ENCODE measurements at regions not wholly inside any gene's neighbourhood (a gene's known extent, or its start where the extent isn't known, plus 50 kb on each side); places are given as distances from the start of the nearest gene placed in this dataset.

- no peak overlapping the region for H3K4me3 Mint-ChIP-seq (ENCODE audit: low read depth)
- TF ChIP-seq, protein P1, sequence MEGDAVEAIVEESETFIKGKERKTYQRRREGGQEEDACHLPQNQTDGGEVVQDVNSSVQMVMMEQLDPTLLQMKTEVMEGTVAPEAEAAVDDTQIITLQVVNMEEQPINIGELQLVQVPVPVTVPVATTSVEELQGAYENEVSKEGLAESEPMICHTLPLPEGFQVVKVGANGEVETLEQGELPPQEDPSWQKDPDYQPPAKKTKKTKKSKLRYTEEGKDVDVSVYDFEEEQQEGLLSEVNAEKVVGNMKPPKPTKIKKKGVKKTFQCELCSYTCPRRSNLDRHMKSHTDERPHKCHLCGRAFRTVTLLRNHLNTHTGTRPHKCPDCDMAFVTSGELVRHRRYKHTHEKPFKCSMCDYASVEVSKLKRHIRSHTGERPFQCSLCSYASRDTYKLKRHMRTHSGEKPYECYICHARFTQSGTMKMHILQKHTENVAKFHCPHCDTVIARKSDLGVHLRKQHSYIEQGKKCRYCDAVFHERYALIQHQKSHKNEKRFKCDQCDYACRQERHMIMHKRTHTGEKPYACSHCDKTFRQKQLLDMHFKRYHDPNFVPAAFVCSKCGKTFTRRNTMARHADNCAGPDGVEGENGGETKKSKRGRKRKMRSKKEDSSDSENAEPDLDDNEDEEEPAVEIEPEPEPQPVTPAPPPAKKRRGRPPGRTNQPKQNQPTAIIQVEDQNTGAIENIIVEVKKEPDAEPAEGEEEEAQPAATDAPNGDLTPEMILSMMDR (IDR thresholded peaks at IDR 0.05; ENCODE audit: unreplicated experiment): no peak
- H3K4me1 Mint-ChIP-seq (ENCODE audit: low read depth): no peaks in the 10 kb centered on the region
- no peaks in the 10 kb centered on the region for H3K9me3 Mint-ChIP-seq (ENCODE audit: low read depth)
- no peaks in the 10 kb centered on the region for H3K36me3 Mint-ChIP-seq (ENCODE audit: insufficient read depth)
- H3K27ac Mint-ChIP-seq: no peak overlapping the region
- peaks cover 42% of the 10 kb centered on the region for H3K27me3 Mint-ChIP-seq
- DNase-seq (ENCODE audit: low spot score, unreplicated experiment): no peak
These were observed 200.8 kb downstream of the TFCP2L1 start for GRCh38 chr2:121084130-121084680.

- no peak for DNase-seq (ENCODE audit: low spot score, unreplicated experiment)
- TF ChIP-seq, protein P1 (IDR thresholded peaks at IDR 0.05; ENCODE audit: unreplicated experiment): no peak
- H3K4me3 Mint-ChIP-seq (ENCODE audit: low read depth): no peak overlapping the region
- no peaks in the 10 kb centered on the region for H3K9me3 Mint-ChIP-seq (ENCODE audit: low read depth)
- peaks cover 3% of the 10 kb centered on the region for H3K4me1 Mint-ChIP-seq (ENCODE audit: low read depth)
- no peaks in the 10 kb centered on the region for H3K36me3 Mint-ChIP-seq (ENCODE audit: insufficient read depth)
- H3K27ac Mint-ChIP-seq: no peak overlapping the region
- H3K27me3 Mint-ChIP-seq: peaks cover 52% of the 10 kb centered on the region
These were observed 199.2 kb downstream of the TFCP2L1 start for GRCh38 chr2:121085801-121086200.

GRCh38 chr2:121086450-121086849 is 198.6 kb downstream of the TFCP2L1 start:
- Mint-ChIP-seq H3K9me3 (ENCODE audit: low read depth) (peaks cover 3% of the 10 kb centered on the region), H3K36me3 (ENCODE audit: insufficient read depth) (no peaks in the 10 kb centered on the region), H3K27ac (no peak overlapping the region), H3K27me3 (peaks cover 56% of the 10 kb centered on the region), H3K4me1 (ENCODE audit: low read depth) (peaks cover 5% of the 10 kb centered on the region), H3K4me3 (ENCODE audit: low read depth) (no peak overlapping the region)
- no peak for DNase-seq (ENCODE audit: low spot score, unreplicated experiment)
- TF ChIP-seq, protein P1 (IDR thresholded peaks at IDR 0.05; ENCODE audit: unreplicated experiment): no peak

DNA sequence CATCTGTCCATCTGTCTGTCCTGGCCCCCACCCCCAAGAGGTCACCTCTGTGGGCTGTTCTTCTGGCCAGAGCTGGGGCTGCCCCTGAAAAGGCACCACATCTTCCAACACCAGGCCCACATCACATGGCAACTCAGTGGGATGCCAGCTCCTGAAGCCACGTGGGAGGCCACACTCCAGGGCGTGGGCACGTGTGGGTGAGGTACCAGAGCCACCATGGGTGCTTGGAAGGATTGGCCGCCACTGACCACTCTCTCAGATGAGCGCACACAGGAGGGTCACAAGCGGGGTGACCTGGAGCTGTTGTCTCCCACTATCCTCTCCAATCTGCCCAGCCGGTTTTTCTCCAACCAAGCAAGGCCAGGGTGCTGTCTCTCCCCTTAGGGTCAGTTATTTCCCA is 197.9 kb downstream of the TFCP2L1 start:
- Mint-ChIP-seq H3K27ac (no peak overlapping the region), H3K27me3 (peaks cover 52% of the 10 kb centered on the region), H3K4me1 (ENCODE audit: low read depth) (peaks cover 8% of the 10 kb centered on the region), H3K9me3 (ENCODE audit: low read depth) (peaks cover 5% of the 10 kb centered on the region), H3K36me3 (ENCODE audit: insufficient read depth) (no peaks in the 10 kb centered on the region), H3K4me3 (ENCODE audit: low read depth) (no peak overlapping the region)
- TF ChIP-seq, protein P1 (IDR thresholded peaks at IDR 0.05; ENCODE audit: unreplicated experiment): no peak
- DNase-seq (ENCODE audit: low spot score, unreplicated experiment): no peak

GRCh38 chr2:121088251-121089165 is 196.5 kb downstream of the TFCP2L1 start:
- Mint-ChIP-seq H3K9me3 (ENCODE audit: low read depth) (peaks cover 6% of the 10 kb centered on the region), H3K4me1 (ENCODE audit: low read depth) (peaks cover 8% of the 10 kb centered on the region), H3K4me3 (ENCODE audit: low read depth) (no peak overlapping the region), H3K27me3 (peaks cover 51% of the 10 kb centered on the region), H3K27ac (no peak overlapping the region), H3K36me3 (ENCODE audit: insufficient read depth) (no peaks in the 10 kb centered on the region)
- TF ChIP-seq, protein P1 (IDR thresholded peaks at IDR 0.05; ENCODE audit: unreplicated experiment): no peak
- no peak for DNase-seq (ENCODE audit: low spot score, unreplicated experiment)
